ENCODE measurements at regions not wholly inside any gene's neighbourhood (a gene's known extent, or its start where the extent isn't known, plus 50 kb on each side); places are given as distances from the start of the nearest gene placed in this dataset.

GRCh38 chr5:74426506-74426905, 214.0 kb downstream of the ENC1 start:
- DNase-seq (ENCODE audit: low read depth in 2 of 2), result no peak

GRCh38 chr5:74424162-74424868, 216.2 kb downstream of the ENC1 start:
- DNase-seq (ENCODE audit: low read depth in 2 of 2), result no peak

- DNase-seq (ENCODE audit: low read depth in 2 of 2), result no peak
These were observed 217.1 kb downstream of the ENC1 start for GRCh38 chr5:74423383-74423782.

GRCh38 chr5:74422671-74423070, 217.9 kb downstream of the ENC1 start:
- DNase-seq (ENCODE audit: low read depth in 2 of 2), result no peak

- no peak for DNase-seq (ENCODE audit: low read depth in 2 of 2)
These were observed 218.5 kb downstream of the ENC1 start for GRCh38 chr5:74422030-74422429.

- DNase-seq (ENCODE audit: low read depth in 2 of 2), result no peak
These were observed 219.2 kb downstream of the ENC1 start for GRCh38 chr5:74421377-74421776.

GRCh38 chr5:74420947-74421346, 219.6 kb downstream of the ENC1 start:
- no peak for DNase-seq (ENCODE audit: low read depth in 2 of 2)

- no peak for DNase-seq (ENCODE audit: low read depth in 2 of 2)
These were observed 220.3 kb downstream of the ENC1 start for GRCh38 chr5:74420220-74420619.

- DNase-seq (ENCODE audit: low read depth in 2 of 2), result no peak
These were observed 221.1 kb downstream of the ENC1 start for GRCh38 chr5:74419468-74419867.

- DNase-seq (ENCODE audit: low read depth in 2 of 2), result no peak
These were observed 221.8 kb downstream of the ENC1 start for GRCh38 chr5:74418709-74419108.

GRCh38 chr5:74418261-74418660, 222.3 kb downstream of the ENC1 start:
- DNase-seq (ENCODE audit: low read depth in 2 of 2), result no peak

GRCh38 chr5:74415695-74416102, 224.8 kb downstream of the ENC1 start:
- DNase-seq (ENCODE audit: low read depth in 2 of 2), result no peak

- no peak for DNase-seq (ENCODE audit: low read depth in 2 of 2)
These were observed 226.3 kb downstream of the ENC1 start for GRCh38 chr5:74414228-74414627.

- no peak for DNase-seq (ENCODE audit: low read depth in 2 of 2)
These were observed 227.0 kb downstream of the ENC1 start for GRCh38 chr5:74413403-74414048.

- no peak for DNase-seq (ENCODE audit: low read depth in 2 of 2)
These were observed 228.5 kb downstream of the ENC1 start for GRCh38 chr5:74412066-74412465.

- DNase-seq (ENCODE audit: low read depth in 2 of 2), result no peak
These were observed 230.8 kb downstream of the ENC1 start for GRCh38 chr5:74409712-74410111.

- DNase-seq (ENCODE audit: low read depth in 2 of 2), result no peak
These were observed 231.3 kb downstream of the ENC1 start for GRCh38 chr5:74409166-74409706.

GRCh38 chr5:74408150-74409043, 232.1 kb downstream of the ENC1 start:
- no peak for DNase-seq (ENCODE audit: low read depth in 2 of 2)

GRCh38 chr5:74407701-74408100, 232.8 kb downstream of the ENC1 start:
- DNase-seq (ENCODE audit: low read depth in 2 of 2), result no peak

- no peak for DNase-seq (ENCODE audit: low read depth in 2 of 2)
These were observed 233.7 kb downstream of the ENC1 start for GRCh38 chr5:74406844-74407243.

- DNase-seq (ENCODE audit: low read depth in 2 of 2), result no peak
These were observed 234.9 kb downstream of the ENC1 start for GRCh38 chr5:74405593-74405992.
